ENCODE measurements at regions not wholly inside any gene's neighbourhood (a gene's known extent, or its start where the extent isn't known, plus 50 kb on each side); places are given as distances from the start of the nearest gene placed in this dataset.

DNA sequence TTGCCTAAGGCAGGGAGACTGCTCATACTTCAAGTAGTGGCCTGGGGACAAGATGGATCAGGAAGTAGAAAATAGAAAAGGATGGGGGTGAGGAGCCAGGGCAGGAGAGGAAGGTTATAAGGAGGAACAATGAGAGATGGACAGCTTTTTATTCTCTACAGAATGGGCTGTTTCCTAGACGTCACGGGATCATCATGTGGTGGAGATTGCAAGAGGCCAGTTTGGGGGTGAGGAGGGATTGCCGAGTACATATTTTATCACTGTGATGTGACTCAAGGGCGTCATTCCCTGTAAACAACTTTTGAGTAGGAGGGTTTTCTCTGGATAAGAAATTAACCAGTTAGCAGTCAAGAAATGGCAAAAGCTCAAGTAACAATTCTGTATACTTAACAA is 406.3 kb downstream of the ETS1 start:
- TF ChIP-seq OSR1 (CRISPR knock-in tag; IDR thresholded peaks at IDR 0.05), result no peak
- TF ChIP-seq CSDC2 (CRISPR knock-in tag; IDR thresholded peaks at IDR 0.05), result no peak
- no peak for TF ChIP-seq ZNF8 (CRISPR knock-in tag; IDR thresholded peaks at IDR 0.05)
- no peak for TF ChIP-seq TCF4 (CRISPR knock-in tag; IDR thresholded peaks at IDR 0.05; ENCODE audit: borderline replicate concordance)
- TF ChIP-seq, protein P1, sequence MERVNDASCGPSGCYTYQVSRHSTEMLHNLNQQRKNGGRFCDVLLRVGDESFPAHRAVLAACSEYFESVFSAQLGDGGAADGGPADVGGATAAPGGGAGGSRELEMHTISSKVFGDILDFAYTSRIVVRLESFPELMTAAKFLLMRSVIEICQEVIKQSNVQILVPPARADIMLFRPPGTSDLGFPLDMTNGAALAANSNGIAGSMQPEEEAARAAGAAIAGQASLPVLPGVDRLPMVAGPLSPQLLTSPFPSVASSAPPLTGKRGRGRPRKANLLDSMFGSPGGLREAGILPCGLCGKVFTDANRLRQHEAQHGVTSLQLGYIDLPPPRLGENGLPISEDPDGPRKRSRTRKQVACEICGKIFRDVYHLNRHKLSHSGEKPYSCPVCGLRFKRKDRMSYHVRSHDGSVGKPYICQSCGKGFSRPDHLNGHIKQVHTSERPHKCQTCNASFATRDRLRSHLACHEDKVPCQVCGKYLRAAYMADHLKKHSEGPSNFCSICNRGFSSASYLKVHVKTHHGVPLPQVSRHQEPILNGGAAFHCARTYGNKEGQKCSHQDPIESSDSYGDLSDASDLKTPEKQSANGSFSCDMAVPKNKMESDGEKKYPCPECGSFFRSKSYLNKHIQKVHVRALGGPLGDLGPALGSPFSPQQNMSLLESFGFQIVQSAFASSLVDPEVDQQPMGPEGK (CRISPR knock-in tag; IDR thresholded peaks at IDR 0.05; ENCODE audit: borderline replicate concordance), result no peak
